ENCODE measurements at regions not wholly inside any gene's neighbourhood (a gene's known extent, or its start where the extent isn't known, plus 50 kb on each side); places are given as distances from the start of the nearest gene placed in this dataset.
"Not testable (repeated sequence)": the region's sequence is repeated elsewhere in the genome, so short reads cannot be mapped to it uniquely, and the experiment has no call there.

GRCh38 chr6:91241946-91242613 is 655.2 kb upstream of the MAP3K7 start:
- no peak for DNase-seq

DNA sequence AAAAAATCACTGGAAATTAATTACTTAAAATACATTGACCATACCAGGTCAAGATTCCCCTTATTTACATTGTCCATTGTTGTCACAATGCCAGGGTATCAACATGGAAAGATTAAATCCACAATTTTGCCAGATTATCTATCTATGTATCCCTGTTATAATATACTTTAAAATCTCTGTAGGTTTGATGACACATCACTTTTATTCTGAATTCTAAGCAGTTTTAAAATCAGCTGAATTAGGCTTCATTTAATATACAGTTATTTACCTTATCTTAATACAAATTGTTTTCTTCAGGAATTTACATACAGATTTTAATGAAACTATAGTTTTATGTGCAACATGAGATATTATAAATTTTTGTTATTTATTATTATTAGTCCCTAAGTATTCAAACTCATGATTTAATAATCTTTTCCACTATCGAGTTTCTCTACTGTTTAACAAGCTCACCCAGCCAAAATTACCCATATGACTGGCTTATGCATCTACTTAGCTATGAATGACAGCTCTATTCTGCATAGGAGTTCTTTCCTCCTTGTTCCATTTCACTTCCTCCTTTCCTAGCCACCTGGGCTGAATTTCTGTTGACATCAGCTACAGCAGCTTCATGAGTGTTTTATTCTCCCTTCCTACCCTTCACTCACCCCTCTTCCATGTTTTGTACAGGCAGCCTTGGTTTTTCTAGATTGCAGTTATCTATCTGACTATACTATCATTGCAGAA is 654.2 kb upstream of the MAP3K7 start:
- DNase-seq: no peak

- DNase-seq: no peak
Measured at GRCh38 chr6:91221072-91221720, 634.3 kb upstream of the MAP3K7 start.

DNA sequence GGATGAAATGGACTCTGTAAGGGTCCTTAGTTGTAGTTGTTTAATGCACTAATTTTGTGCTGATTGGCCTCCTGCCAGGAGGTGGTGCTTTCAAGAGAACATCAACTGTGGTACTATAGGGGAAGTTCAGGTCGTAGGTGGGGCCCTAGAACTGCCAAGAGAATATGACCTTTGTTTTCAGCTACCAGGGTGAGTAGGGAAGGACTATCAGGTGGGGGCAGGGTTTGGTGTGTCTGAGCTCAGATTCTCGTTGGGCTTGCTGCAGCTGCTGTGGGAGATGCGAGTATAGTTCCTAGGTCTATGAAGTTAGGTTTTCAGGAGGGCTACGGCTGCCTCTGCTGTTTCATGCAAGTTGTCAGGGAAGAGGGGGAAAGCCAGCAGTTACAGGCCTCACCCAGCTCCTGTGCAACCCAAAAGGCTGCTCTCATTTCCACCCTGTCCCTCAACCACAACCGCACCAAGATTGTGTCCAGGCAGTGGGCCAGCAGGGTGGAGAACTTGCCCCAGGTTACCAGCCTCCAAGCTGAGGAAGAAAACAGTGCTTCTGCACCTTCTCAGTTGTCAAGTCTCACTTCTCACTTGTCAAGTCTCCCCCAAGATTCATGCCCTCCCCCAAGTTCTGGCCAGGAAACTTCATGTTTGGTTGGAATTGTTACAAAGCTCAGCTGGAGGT is 626.5 kb upstream of the MAP3K7 start:
- no peak for DNase-seq

- no peak for DNase-seq
Measured at GRCh38 chr6:91198588-91199255, 611.9 kb upstream of the MAP3K7 start.

- no peak for DNase-seq
Measured at GRCh38 chr6:91196729-91197128, 609.9 kb upstream of the MAP3K7 start.

GRCh38 chr6:91193446-91193845 is 606.6 kb upstream of the MAP3K7 start:
- no peak for DNase-seq

DNA sequence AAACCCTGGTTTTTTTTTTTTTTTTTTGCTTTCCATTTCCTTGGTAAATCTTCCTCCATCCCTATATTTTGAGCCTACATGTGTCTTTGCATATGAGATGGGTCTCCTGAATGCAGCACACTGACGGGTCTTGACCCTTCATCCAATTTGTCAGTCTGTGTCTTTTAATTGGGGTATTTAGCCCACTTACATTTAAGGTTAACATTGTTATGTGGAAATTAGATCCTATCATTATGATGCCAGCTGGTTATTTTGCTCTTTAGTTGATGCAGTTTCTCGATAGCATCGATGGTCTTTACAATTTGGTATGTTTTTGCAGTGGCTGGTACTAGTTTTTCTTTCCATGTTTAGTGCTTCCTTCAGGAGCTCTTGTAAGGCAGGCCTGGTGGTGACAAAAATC is 603.2 kb upstream of the MAP3K7 start:
- DNase-seq: not testable (repeated sequence)

DNA sequence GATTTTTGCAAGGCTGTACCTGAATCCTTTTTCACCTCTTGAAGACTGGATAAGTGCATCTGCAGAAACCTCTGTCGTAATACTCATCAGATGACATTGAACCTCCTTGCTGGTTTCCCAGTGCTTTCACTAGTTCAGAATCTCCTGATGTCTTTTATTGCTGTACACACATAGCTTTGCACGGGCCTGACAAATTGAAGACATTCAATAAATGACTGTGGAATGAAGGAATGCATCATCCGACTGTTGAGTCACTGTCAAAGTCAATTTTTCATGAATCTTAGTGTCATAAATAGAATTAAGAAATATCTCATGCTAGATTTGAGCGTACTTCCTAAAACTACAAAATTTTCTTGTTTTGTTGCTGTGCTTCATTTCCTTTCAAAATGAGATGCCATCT is 598.2 kb upstream of the MAP3K7 start:
- DNase-seq: no peak

GRCh38 chr6:91181416-91181815 is 594.5 kb upstream of the MAP3K7 start:
- no peak for DNase-seq

DNA sequence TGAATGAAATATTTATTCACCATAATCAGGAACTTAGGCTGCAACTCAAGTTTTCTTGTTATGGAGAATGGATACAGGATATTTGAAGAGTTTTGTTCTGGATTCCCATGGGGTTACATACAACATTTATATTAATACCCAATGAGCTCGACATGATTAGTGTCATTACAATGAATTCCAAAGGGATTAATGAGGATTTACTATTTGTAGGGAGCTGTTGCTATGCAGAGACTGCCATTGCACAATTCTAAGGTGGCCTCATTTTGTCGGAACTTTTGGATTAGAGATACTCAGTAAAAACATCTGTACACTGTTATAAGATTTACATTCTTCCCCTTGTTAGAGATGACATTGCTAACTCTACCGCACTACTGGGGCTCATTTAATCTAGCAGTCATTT is 586.8 kb upstream of the MAP3K7 start:
- DNase-seq: no peak

- no peak for DNase-seq
Measured at GRCh38 chr6:91173186-91173585, 586.3 kb upstream of the MAP3K7 start.

DNA sequence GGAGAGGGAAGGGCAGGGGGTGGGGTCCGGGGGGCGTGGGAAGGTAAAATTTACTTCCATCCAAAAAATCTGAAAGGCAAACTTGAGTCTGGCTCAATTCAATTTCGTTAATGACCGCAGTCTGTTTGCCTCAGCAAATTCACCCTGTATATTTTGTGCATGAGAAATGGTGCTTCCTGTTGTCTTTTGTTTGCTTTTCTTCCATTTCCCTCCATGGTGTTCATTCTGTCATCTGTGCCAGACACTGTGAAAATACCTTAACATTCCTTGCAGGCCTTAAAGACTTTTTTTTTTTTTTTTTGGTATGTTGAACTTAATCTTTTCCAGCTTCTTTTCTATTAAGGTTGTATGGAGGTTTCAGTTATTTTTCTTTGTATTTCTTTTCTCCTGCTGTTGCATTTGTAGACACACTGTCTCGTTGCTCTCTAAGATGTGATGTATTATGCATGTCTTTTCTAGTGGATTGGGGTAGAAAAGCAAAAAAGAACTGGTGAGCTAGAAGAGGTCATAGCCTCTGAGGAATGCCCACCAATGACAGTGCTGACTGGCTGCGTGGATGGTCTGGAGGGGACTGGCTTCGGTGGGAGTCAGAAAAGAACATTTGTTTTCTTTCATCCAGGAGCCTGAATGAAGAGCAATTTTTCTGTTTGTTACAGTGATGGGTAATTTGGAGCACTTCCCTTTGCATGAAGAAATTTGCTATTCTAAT is 585.0 kb upstream of the MAP3K7 start:
- DNase-seq: no peak

- DNase-seq: no peak
Measured at GRCh38 chr6:91167846-91168245, 581.0 kb upstream of the MAP3K7 start.

DNA sequence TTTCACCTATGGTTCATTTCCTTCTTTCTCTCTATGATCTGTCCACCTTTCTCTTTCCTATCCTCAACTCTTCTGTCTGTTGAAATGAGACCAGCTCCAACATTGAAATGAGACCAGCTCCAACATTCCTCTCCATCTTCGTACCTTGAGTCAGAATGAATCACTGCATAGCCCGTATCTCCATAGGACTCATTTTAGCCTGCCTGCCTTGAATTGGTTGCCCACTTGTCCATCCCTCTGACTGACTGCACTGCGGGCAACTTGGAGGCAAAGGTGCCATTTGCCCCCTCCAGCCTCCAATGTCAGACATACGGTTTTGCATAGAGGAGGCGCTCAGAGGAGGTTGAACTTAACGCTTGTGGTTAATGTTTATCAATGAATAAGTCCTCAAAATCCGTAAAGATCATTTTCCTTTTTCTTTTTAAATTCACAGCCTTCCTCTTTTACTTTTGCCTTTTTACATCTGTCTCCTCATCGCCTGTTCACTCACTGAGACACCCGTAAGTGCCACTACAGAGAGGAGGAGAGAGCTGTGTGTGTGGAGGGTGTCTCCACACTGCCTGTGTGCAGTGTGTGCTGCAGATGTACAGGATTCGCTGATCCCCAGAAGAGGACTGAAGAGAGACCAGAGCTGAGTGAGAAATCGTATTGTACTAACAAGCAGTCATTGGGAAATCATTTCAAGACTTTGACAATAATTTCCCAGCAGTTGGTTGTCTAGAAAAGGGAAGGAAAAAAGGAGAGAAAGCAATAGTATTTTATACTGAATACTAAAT is 579.6 kb upstream of the MAP3K7 start:
- no peak for DNase-seq

GRCh38 chr6:91164105-91164504 is 577.2 kb upstream of the MAP3K7 start:
- DNase-seq: no peak

DNA sequence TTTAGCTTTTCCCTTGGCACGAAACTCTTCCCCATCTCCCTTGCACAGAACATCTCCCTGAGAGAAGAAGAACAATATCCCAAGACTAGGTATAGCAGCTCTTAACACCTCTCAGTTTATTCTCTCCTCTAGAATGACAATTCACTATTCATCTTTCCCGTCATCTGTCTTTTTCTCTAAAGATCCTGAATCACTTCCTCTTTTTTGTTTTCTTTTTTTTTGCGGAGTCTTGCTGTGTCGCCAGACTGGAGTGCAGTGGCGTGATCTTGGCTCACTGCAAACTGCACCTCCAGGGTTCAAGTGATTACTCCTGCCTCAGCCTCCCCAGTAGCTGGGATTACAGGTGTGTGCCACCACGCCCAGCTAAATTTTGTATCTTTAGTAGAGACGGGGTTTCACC is 574.4 kb upstream of the MAP3K7 start:
- no peak for DNase-seq

DNA sequence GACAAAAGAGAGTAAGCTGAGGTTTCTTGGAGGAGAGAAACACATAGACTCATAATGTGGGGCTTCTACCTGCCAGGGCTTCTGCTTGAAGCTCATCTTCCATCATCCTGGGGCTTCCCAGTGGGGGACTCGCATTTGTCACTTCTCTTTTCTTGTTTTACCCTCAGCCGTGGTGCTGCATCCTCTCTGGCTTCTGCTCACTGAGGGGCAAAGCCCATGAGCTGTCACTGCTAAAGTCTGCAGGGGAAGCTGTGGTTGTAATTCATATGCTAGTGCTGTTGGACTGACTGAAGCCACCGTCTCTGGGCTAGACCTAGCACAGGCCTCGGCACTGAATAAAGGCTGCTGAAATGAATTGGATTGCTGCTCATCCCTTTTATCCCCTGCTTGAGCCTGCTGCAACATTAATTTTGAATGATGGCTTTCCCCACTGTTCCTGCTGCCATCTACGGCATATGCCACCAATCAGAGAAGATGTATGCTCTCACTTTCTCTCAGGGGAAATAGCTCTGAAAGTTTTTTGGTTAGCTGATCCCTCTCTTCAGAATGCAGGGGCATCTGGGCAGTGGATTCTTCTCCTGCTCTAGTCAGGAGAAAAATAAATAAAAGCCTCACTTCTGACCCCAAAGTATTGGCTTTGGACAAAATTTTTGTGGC is 568.4 kb upstream of the MAP3K7 start:
- DNase-seq: no peak

GRCh38 chr6:91152824-91153223 is 566.0 kb upstream of the MAP3K7 start:
- DNase-seq: no peak

GRCh38 chr6:91149956-91150705 is 563.3 kb upstream of the MAP3K7 start:
- DNase-seq: no peak
